NCI-H748 (cell line): ENCODE measurements at regions not wholly inside any gene's neighbourhood (a gene's known extent, or its start where the extent isn't known, plus 50 kb on each side); places are given as distances from the start of the nearest gene placed in this dataset.
"Not testable (repeated sequence)": the region's sequence is repeated elsewhere in the genome, so short reads cannot be mapped to it uniquely, and the experiment has no call there.

Experiments used
- DNase-seq: peaks from one replicate; lab custom pipeline; 2025; ENCODE audit not compliant: unreplicated experiment; lab: John Stamatoyannopoulos, UW

DNA sequence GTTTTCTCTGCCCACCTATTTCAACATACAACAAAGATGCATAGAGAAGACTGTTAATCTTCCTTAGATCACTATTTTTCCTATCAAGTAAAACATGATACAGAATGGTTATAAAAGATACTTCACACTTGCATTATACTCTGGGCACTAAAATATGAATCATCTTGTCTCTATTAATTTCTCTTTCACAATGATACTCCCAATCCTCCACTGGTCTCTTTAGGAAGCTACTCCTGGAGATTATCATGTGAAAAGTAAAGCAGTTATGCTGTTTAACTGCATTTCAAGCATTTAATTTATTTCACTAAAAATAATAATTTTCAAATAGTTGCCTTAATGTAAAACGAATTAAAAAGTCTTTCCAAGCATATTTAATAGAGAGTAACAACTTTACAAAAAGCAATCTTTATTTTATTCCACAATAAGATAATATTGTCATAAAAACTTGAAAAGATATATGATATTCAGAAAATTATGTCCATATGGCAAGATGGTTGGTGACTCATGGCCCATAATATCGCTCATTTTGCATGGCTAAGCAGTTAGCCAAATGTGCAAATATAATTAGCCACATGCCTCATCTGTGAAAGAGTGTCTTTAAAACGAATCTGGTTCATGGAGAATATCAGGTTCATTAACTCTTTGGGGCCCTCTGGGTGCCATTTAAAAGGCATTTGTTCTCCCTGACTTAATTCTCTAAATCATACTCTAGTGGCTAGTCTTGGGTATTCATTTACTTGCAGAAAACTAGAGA lies 1569.0 kb upstream of the B3GALT2 start:
- peak; percentile 28 for DNase-seq

DNA sequence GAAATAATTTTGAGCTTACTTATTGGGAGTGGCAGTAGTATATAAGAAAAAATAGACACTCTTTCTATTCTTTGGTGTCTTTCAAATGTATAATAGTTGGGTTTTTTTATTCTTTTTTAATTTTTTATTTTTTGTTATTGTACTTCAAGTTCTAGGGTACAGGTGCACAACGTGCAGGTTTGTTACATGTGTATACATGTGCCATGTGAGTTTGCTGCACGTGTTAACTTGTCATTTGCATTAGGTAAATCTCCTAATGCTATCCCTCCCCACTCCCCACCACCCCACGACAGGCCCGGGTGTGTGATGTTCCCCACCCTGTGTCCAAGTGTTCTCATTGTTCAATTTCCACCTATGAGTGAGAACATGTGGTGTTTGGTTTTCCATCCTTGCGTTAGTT lies 1552.4 kb upstream of the B3GALT2 start:
- DNase-seq = not testable (repeated sequence)

GRCh38 chr1:194734970-194735369 lies 1548.6 kb upstream of the B3GALT2 start:
- DNase-seq = no peak

- DNase-seq = no peak
Measured at GRCh38 chr1:194731025-194731424, 1544.6 kb upstream of the B3GALT2 start.

- DNase-seq = no peak
Measured at GRCh38 chr1:194730304-194730703, 1543.9 kb upstream of the B3GALT2 start.

GRCh38 chr1:194723067-194723466 lies 1536.7 kb upstream of the B3GALT2 start:
- no peak for DNase-seq

GRCh38 chr1:194717941-194718340 lies 1531.5 kb upstream of the B3GALT2 start:
- DNase-seq = no peak

GRCh38 chr1:194717334-194717733 lies 1530.9 kb upstream of the B3GALT2 start:
- no peak for DNase-seq

DNA sequence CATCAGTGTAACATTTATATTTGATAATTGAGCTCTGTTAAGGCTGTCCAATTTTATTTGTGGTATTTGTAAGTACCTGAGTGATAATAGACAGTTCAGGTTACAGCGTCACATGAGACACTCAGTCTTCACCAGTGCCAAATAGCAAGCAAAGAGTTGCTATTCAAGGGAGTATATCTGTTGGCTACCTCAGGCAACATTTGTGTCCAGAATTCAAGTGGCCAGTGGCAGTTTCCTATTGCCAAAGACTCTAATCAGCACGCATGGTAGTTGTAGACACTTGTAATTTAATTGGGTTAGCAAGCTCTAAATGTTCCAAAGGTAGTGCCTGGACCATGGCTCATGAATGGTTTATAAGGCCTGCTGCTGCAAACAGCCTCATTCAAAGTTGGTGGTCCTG lies 1524.3 kb upstream of the B3GALT2 start:
- peak; percentile 23 for DNase-seq

GRCh38 chr1:194709439-194709838 lies 1523.0 kb upstream of the B3GALT2 start:
- DNase-seq = no peak

- DNase-seq = no peak
Measured at GRCh38 chr1:194707074-194707473, 1520.7 kb upstream of the B3GALT2 start.

DNA sequence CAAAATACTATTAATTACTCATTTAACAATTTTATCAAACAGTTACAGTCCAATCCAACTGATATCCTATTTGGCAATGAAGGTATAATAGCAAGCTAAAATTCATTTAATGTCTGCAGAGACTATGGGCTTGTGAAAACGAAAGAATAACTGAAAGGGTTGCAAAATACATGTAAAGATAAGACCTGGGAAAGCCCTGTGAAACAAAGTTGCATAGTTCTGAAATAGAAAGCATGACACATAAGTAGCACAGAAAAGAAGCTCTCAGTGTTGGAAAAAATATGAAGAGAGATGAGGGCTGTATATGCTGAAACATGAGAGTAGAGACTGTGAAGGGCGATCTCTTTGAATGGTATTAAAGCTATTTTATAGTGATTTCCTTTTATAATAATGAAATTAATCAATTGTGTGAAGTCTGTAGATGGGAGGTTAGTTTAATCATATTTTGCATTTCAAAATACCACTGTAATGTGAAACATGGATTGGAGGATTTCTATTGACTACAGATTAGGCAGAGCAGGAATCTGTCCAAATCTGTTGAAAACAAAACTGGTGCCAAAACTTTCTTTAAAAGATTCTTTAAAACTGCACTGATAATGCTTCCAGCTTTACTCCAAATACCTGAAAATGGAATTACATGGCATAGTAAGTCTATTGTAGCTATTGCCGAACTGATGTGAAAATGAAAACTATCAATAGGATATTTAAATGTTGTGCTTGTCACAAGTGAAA lies 1518.9 kb upstream of the B3GALT2 start:
- no peak for DNase-seq

DNA sequence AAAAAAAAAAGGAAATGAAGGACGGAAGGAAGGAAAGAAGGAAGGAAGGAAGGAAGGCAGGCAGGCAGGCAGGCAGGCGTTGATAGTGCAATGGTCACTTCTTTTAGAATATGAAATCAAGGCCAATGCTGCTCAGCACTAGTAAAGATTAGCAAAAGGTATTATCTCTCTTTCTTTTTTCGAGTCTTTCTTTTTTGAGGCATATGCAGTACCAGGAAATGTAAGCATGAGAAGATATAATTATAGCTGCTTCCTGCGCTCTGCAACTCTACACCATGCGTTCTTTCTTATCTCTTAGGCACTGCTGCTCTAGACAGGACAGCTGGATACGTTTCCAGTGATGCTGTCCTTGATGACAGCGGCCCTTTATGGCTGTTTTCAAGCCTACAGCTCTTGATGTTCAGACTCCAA lies 1512.5 kb upstream of the B3GALT2 start:
- no peak for DNase-seq

DNA sequence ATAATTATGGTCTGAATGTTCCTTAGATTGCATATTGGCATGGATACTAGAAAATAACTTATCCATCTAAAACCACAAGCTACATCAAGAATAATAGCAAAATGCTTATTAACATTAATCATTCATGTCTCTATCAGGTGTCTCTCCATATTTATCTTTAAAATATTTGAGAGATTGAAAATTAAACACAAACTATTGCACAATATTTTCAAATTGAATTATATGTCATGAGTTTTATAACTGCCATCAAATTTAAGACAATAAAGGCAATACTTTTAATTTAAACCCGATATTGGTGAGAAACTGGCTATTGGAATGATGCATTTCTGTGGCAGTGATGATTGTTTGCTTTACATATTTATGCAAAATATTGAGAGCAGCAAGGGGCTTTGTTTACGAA lies 1506.8 kb upstream of the B3GALT2 start:
- no peak for DNase-seq

- DNase-seq = no peak
Measured at GRCh38 chr1:194684636-194685035, 1498.2 kb upstream of the B3GALT2 start.

DNA sequence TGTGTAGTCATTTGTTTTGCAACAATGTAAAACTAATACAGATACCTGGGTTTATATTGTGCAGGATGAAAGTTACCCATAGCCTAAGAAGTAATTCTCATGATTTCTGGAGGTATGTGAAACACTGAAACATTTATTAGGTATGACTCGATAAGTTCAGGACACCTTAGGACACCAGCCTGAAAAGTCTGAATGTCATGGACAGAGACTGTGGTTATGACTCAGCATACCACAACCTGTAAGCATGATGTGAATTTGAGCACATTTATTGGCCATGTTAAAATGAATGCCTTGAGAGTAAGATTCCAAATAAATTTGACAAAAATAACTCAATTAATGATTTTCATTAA lies 1471.7 kb upstream of the B3GALT2 start:
- no peak for DNase-seq

- DNase-seq = no peak
Measured at GRCh38 chr1:194654956-194655355, 1468.5 kb upstream of the B3GALT2 start.

- no peak for DNase-seq
Measured at GRCh38 chr1:194653385-194653784, 1467.0 kb upstream of the B3GALT2 start.

DNA sequence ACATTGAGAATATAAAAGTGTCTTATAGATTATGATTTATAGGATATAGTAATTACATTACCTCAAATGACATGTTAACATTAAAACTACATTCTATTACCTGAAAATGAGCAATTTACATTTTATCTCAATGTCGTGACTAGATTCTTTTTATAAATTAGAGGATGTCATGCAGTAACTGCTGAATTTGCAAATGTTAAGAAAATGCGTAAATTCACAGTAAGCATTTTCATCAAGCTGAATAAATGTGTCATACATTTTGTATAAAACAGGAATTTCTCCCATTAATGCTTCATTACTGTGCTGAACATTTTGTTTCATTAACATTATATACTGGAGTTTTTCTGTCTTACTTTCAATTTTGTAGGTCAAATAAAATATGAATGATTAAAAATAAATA lies 1460.7 kb upstream of the B3GALT2 start:
- no peak for DNase-seq

- no peak for DNase-seq
Measured at GRCh38 chr1:194644528-194644927, 1458.1 kb upstream of the B3GALT2 start.

- DNase-seq = no peak
Measured at GRCh38 chr1:194640322-194640721, 1453.9 kb upstream of the B3GALT2 start.

DNA sequence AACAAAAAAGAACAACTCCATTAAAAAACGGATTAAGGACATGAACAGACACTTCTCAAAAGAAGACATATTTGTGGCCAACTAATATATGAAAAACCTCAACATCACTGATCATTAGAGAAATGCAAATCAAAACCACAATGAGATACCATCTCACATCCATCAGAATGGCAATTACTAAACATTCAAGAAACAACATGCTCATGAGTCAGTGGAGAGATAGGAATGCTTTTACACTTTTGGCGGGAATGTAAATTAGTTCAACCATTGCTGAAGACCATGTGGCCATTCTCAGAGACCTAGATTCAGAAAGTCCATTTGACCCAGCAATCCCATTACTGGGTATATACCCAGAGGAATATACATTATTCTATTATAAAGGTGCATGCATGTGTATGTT lies 1442.6 kb upstream of the B3GALT2 start:
- DNase-seq = no peak

GRCh38 chr1:194624833-194625232 lies 1438.4 kb upstream of the B3GALT2 start:
- no peak for DNase-seq
